ENCODE measurements at regions not wholly inside any gene's neighbourhood (a gene's known extent, or its start where the extent isn't known, plus 50 kb on each side); places are given as distances from the start of the nearest gene placed in this dataset.
"Not testable (repeated sequence)": the region's sequence is repeated elsewhere in the genome, so short reads cannot be mapped to it uniquely, and the experiment has no call there.

- no peaks in the 10 kb centered on the region for H3K9me2 ChIP-seq (ENCODE audit: insufficient read depth)
- DNase-seq = no peak
- H3K36me3 ChIP-seq (ENCODE audit: low read depth) = no peaks in the 10 kb centered on the region
- H3K9me3 ChIP-seq (ENCODE audit: low read depth) = no peaks in the 10 kb centered on the region
- H3K27me3 ChIP-seq (replicated peaks; ENCODE audit: insufficient read depth) = no peaks in the 10 kb centered on the region
- H3K4me3 ChIP-seq = no peak overlapping the region
- no peak overlapping the region for H3K4me2 ChIP-seq (ENCODE audit: unreplicated experiment)
- H3F3A ChIP-seq (ENCODE audit: insufficient read depth) = no peaks in the 10 kb centered on the region
- in situ Hi-C loops (cut with MboI) = no loop called here
- no peaks in the 10 kb centered on the region for H3K79me2 ChIP-seq (ENCODE audit: insufficient read depth)
- no peak for TF ChIP-seq EZH2phosphoT487 (IDR thresholded peaks at IDR 0.05; ENCODE audit: insufficient read depth, low read depth)
- no peak for TF ChIP-seq EZH2 (IDR thresholded peaks at IDR 0.05; ENCODE audit: insufficient read depth, poor library complexity, severe bottlenecking)
- no peak overlapping the region for H2AFZ ChIP-seq
- H4K20me1 ChIP-seq (ENCODE audit: insufficient read depth) = no peaks in the 10 kb centered on the region
- WGBS, 2 experiments (ENCODE audit: low coverage in 1 of 2, low lambda C conversion rate in 2 of 2, missing lambda C conversion rate in 2 of 2) = 34% methylated on average over 3 of the region's 3 CpGs
- H3K9ac ChIP-seq = no peak overlapping the region
- H3K27ac ChIP-seq = no peak overlapping the region
- H3K4me1 ChIP-seq (ENCODE audit: insufficient read depth) = no peaks in the 10 kb centered on the region
Measured at GRCh38 chr7:136441835-136442234, 426.6 kb upstream of the CHRM2 start.

DNA sequence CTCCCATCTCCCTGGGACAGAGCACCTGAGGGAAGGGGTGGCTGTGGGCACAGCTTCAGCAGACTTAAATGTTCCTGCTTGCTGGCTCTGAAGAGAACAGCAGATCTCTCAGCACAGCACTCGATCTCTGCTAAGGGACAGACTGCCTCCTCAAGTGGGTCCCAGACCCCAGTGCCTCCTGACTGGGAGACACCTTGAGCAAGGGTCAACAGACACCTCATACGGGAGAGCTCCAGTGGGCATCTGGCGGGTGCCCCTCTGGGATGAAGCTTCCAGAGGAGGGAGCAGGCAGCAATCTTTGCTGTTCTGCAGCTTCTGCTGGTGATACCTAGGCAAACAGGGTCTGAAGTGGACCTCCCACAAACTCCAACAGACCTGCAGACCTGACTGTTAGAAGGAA, 436.7 kb upstream of the CHRM2 start:
- 12 to 19% methylated on average over 3 of the region's 3 CpGs for WGBS, 2 experiments (ENCODE audit: low coverage in 1 of 2, low lambda C conversion rate in 2 of 2, missing lambda C conversion rate in 2 of 2)
- H3K9ac ChIP-seq; H3F3A ChIP-seq (ENCODE audit: insufficient read depth); H3K36me3 ChIP-seq (ENCODE audit: low read depth); H3K9me3 ChIP-seq (ENCODE audit: low read depth); H3K27ac ChIP-seq; H2AFZ ChIP-seq; H3K4me3 ChIP-seq; H3K4me2 ChIP-seq (ENCODE audit: unreplicated experiment); DNase-seq; in situ Hi-C loops (cut with MboI); H3K79me2 ChIP-seq (ENCODE audit: insufficient read depth); H3K27me3 ChIP-seq (replicated peaks; ENCODE audit: insufficient read depth); H3K9me2 ChIP-seq (ENCODE audit: insufficient read depth); H4K20me1 ChIP-seq (ENCODE audit: insufficient read depth); H3K4me1 ChIP-seq (ENCODE audit: insufficient read depth): not testable (repeated sequence)

DNA sequence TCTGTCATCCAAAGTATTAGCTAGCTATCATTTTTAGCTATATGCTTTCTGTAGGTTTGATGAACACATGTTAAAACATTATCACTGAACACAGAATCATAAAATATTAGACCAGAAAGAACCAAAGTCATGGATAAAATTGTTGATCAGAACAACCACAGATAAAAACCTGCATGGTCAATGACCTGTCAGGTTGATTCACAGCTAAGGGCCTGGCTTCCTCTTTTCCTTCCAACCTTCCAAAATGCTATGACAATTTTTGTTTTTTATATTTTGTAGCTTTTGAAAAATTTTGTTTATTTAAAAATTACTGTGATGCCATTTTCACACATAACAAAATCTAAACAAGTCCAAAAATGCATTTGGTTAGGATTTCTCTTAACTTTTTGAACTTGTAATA, 444.4 kb upstream of the CHRM2 start:
- Histone ChIP-seq H3K9me3 (ENCODE audit: low read depth) (no peaks in the 10 kb centered on the region), H3K9ac (no peak overlapping the region), H3K27me3 (replicated peaks; ENCODE audit: insufficient read depth) (no peaks in the 10 kb centered on the region), H4K20me1 (ENCODE audit: insufficient read depth) (no peaks in the 10 kb centered on the region), H3F3A (ENCODE audit: insufficient read depth) (no peaks in the 10 kb centered on the region), H3K4me1 (ENCODE audit: insufficient read depth) (no peaks in the 10 kb centered on the region), H3K36me3 (ENCODE audit: low read depth) (no peaks in the 10 kb centered on the region), H3K4me3 (no peak overlapping the region), H3K27ac (no peak overlapping the region), H3K79me2 (ENCODE audit: insufficient read depth) (no peaks in the 10 kb centered on the region), H3K4me2 (ENCODE audit: unreplicated experiment) (no peak overlapping the region), H3K9me2 (ENCODE audit: insufficient read depth) (no peaks in the 10 kb centered on the region), H2AFZ (no peak overlapping the region)
- TF ChIP-seq EZH2 (IDR thresholded peaks at IDR 0.05; ENCODE audit: insufficient read depth, poor library complexity, severe bottlenecking) (no peak), EZH2phosphoT487 (IDR thresholded peaks at IDR 0.05; ENCODE audit: insufficient read depth, low read depth) (no peak)
- DNase-seq = no peak
- in situ Hi-C loops (cut with MboI) = loop anchor here (25.0 kb wide), 1 partner anchor 1163 kb away; no protein-coding TSS in a partner anchor

- in situ Hi-C loops (cut with MboI) = loop anchor here (25.0 kb wide), 1 partner anchor 1168 kb away; no protein-coding TSS in a partner anchor
Measured at GRCh38 chr7:136419740-136420139, 442.6 kb upstream of the MTPN start.

GRCh38 chr7:136412952-136413351, 435.8 kb upstream of the MTPN start:
- no peaks in the 10 kb centered on the region for H3K4me1 ChIP-seq (ENCODE audit: insufficient read depth)
- 14 to 29% methylated on average over 3 of the region's 3 CpGs for WGBS, 2 experiments (ENCODE audit: low coverage in 1 of 2, low lambda C conversion rate in 2 of 2, missing lambda C conversion rate in 2 of 2)
- no peaks in the 10 kb centered on the region for H3F3A ChIP-seq (ENCODE audit: insufficient read depth)
- no peaks in the 10 kb centered on the region for H4K20me1 ChIP-seq (ENCODE audit: insufficient read depth)
- no peaks in the 10 kb centered on the region for H3K27me3 ChIP-seq (replicated peaks; ENCODE audit: insufficient read depth)
- no peak for TF ChIP-seq EZH2phosphoT487 (IDR thresholded peaks at IDR 0.05; ENCODE audit: insufficient read depth, low read depth)
- TF ChIP-seq EZH2 (IDR thresholded peaks at IDR 0.05; ENCODE audit: insufficient read depth, poor library complexity, severe bottlenecking) = no peak
- no peaks in the 10 kb centered on the region for H3K79me2 ChIP-seq (ENCODE audit: insufficient read depth)
- no peak overlapping the region for H3K27ac ChIP-seq
- no peak overlapping the region for H2AFZ ChIP-seq
- H3K9me3 ChIP-seq (ENCODE audit: low read depth) = no peaks in the 10 kb centered on the region
- H3K4me2 ChIP-seq (ENCODE audit: unreplicated experiment) = no peak overlapping the region
- no peak overlapping the region for H3K4me3 ChIP-seq
- in situ Hi-C loops (cut with MboI) = loop anchor here (25.0 kb wide), 1 partner anchor 1174 kb away; no protein-coding TSS in a partner anchor
- H3K9ac ChIP-seq = no peak overlapping the region
- no peaks in the 10 kb centered on the region for H3K36me3 ChIP-seq (ENCODE audit: low read depth)
- H3K9me2 ChIP-seq (ENCODE audit: insufficient read depth) = no peaks in the 10 kb centered on the region
- DNase-seq = no peak

More at GRCh38 chr7:136419740-136420139, 442.6 kb upstream of the MTPN start:
- H3K27ac ChIP-seq; H3K4me3 ChIP-seq; H3K9me2 ChIP-seq (ENCODE audit: insufficient read depth); H3F3A ChIP-seq (ENCODE audit: insufficient read depth); H3K79me2 ChIP-seq (ENCODE audit: insufficient read depth); H3K9me3 ChIP-seq (ENCODE audit: low read depth); H3K36me3 ChIP-seq (ENCODE audit: low read depth); H3K27me3 ChIP-seq (replicated peaks; ENCODE audit: insufficient read depth); DNase-seq; H4K20me1 ChIP-seq (ENCODE audit: insufficient read depth); H3K4me2 ChIP-seq (ENCODE audit: unreplicated experiment); H3K9ac ChIP-seq; H3K4me1 ChIP-seq (ENCODE audit: insufficient read depth); H2AFZ ChIP-seq: not testable (repeated sequence)
- WGBS, 2 experiments (ENCODE audit: low coverage in 1 of 2, low lambda C conversion rate in 2 of 2, missing lambda C conversion rate in 2 of 2) = 49 to 51% methylated on average over 9 to 13 of the region's 21 CpGs

All from GM23248 (cell line).